T-helper 17 cell (primary cell): ENCODE measurements at regions not wholly inside any gene's neighbourhood (a gene's known extent, or its start where the extent isn't known, plus 50 kb on each side); places are given as distances from the start of the nearest gene placed in this dataset.
A peak's percentile ranks its signal among the peaks of the same experiment; 100 is the strongest.

Experiments
- ATAC-seq: fragments of 150-1000 bp; cut with Tn5 transposase; 2 replicates; pipeline ENCODE4 v1.10.0; 2021; ENCODE audit warnings: mild to moderate bottlenecking, moderate library complexity
- DNase-seq, 3 donors: peaks; one replicate each; pipeline versions ENCODE4 v3.0.0 to v3.0.0-alpha.2; 2020 to 2021
- H3K9me3 ChIP-seq: one replicate; pipeline ENCODE4 v1.7.0; 2013; ENCODE audit warnings: low read length, mild to moderate bottlenecking; ENCODE audit not compliant: control insufficient read depth, poor library complexity, severe bottlenecking
- H3K27ac Mint-ChIP-seq: one replicate; pipeline ENCODE4 v1.8.0; 2022; ENCODE audit warnings: mild to moderate bottlenecking, moderate library complexity, mixed read lengths
- H3K27me3 Mint-ChIP-seq: one replicate; pipeline ENCODE4 v1.8.0; 2022; ENCODE audit warnings: mixed read lengths
- H3K36me3 Mint-ChIP-seq: one replicate; pipeline ENCODE4 v1.8.0; 2022; ENCODE audit warnings: low read depth, mixed read lengths
- H3K4me1 Mint-ChIP-seq: one replicate; pipeline ENCODE4 v1.8.0; 2022; ENCODE audit warnings: mild to moderate bottlenecking, mixed read lengths
- H3K4me3 Mint-ChIP-seq: one replicate; pipeline ENCODE4 v1.8.0; 2022; ENCODE audit warnings: mild to moderate bottlenecking, moderate library complexity, mixed read lengths

- no peak for DNase-seq
- no peaks in the 10 kb centered on the region for H3K4me1 Mint-ChIP-seq
- peaks cover 6% of the 10 kb centered on the region for H3K27me3 Mint-ChIP-seq
- no peak overlapping the region for H3K27ac Mint-ChIP-seq
- H3K9me3 ChIP-seq, result no peaks in the 10 kb centered on the region
- H3K36me3 Mint-ChIP-seq, result peaks cover 3% of the 10 kb centered on the region
- H3K4me3 Mint-ChIP-seq, result no peak overlapping the region
- no peak for ATAC-seq
Measured at GRCh38 chr17:51533219-51533618, 272.9 kb downstream of the UTP18 start.

- Mint-ChIP-seq H3K4me1 (no peaks in the 10 kb centered on the region), H3K4me3 (no peak overlapping the region), H3K27ac (no peak overlapping the region), H3K36me3 (peaks cover 3% of the 10 kb centered on the region), H3K27me3 (peaks cover 6% of the 10 kb centered on the region)
- ATAC-seq (no peak), DNase-seq (no peak)
- H3K9me3 ChIP-seq, result no peaks in the 10 kb centered on the region
Measured at GRCh38 chr17:51533821-51534220, 273.5 kb downstream of the UTP18 start.

GRCh38 chr17:51536627-51537026, 276.3 kb downstream of the UTP18 start:
- Mint-ChIP-seq H3K27ac (no peak overlapping the region), H3K4me1 (peaks cover 9% of the 10 kb centered on the region), H3K36me3 (peaks cover 3% of the 10 kb centered on the region), H3K27me3 (peaks cover 6% of the 10 kb centered on the region), H3K4me3 (no peak overlapping the region)
- H3K9me3 ChIP-seq, result no peaks in the 10 kb centered on the region
- ATAC-seq (no peak), DNase-seq (no peak)

- Mint-ChIP-seq H3K4me3 (no peak overlapping the region), H3K27me3 (peaks cover 2% of the 10 kb centered on the region), H3K4me1 (peaks cover 9% of the 10 kb centered on the region), H3K27ac (no peak overlapping the region), H3K36me3 (peaks cover 3% of the 10 kb centered on the region)
- no peak for ATAC-seq
- DNase-seq, result no peak
- no peaks in the 10 kb centered on the region for H3K9me3 ChIP-seq
Measured at GRCh38 chr17:51537996-51538550, 277.7 kb downstream of the UTP18 start.

- no peaks in the 10 kb centered on the region for H3K27me3 Mint-ChIP-seq
- peak overlapping the region; percentile 37 for H3K27ac Mint-ChIP-seq
- peaks cover 14% of the 10 kb centered on the region for H3K4me1 Mint-ChIP-seq
- DNase-seq (no peak), ATAC-seq (no peak)
- peaks cover 3% of the 10 kb centered on the region for H3K36me3 Mint-ChIP-seq
- no peak overlapping the region for H3K4me3 Mint-ChIP-seq
- H3K9me3 ChIP-seq, result no peaks in the 10 kb centered on the region
Measured at GRCh38 chr17:51540151-51540550, 279.8 kb downstream of the UTP18 start.

- no peaks in the 10 kb centered on the region for H3K9me3 ChIP-seq
- H3K27ac Mint-ChIP-seq, result no peak overlapping the region
- no peaks in the 10 kb centered on the region for H3K27me3 Mint-ChIP-seq
- H3K4me1 Mint-ChIP-seq, result peaks cover 14% of the 10 kb centered on the region
- H3K36me3 Mint-ChIP-seq, result peaks cover 3% of the 10 kb centered on the region
- DNase-seq (no peak), ATAC-seq (no peak)
- H3K4me3 Mint-ChIP-seq, result no peak overlapping the region
Measured at GRCh38 chr17:51541215-51541614, 280.9 kb downstream of the UTP18 start.

GRCh38 chr17:51546114-51546513, 285.8 kb downstream of the UTP18 start:
- no peak overlapping the region for H3K4me3 Mint-ChIP-seq
- H3K27ac Mint-ChIP-seq, result no peak overlapping the region
- peaks cover 5% of the 10 kb centered on the region for H3K4me1 Mint-ChIP-seq
- no peak for DNase-seq
- ATAC-seq, result no peak
- no peaks in the 10 kb centered on the region for H3K36me3 Mint-ChIP-seq
- H3K9me3 ChIP-seq, result no peaks in the 10 kb centered on the region
- H3K27me3 Mint-ChIP-seq, result no peaks in the 10 kb centered on the region

GRCh38 chr17:51548125-51548524, 287.8 kb downstream of the UTP18 start:
- ATAC-seq (no peak), DNase-seq (no peak)
- Mint-ChIP-seq H3K4me3 (no peak overlapping the region), H3K4me1 (peaks cover 5% of the 10 kb centered on the region), H3K27me3 (peaks cover 7% of the 10 kb centered on the region), H3K27ac (no peak overlapping the region), H3K36me3 (no peaks in the 10 kb centered on the region)
- no peaks in the 10 kb centered on the region for H3K9me3 ChIP-seq

GRCh38 chr17:51555153-51555552, 294.8 kb downstream of the UTP18 start:
- Mint-ChIP-seq H3K36me3 (peaks cover 2% of the 10 kb centered on the region), H3K27ac (no peak overlapping the region)
- no peak for ATAC-seq

GRCh38 chr17:51559778-51560177, 299.4 kb downstream of the UTP18 start:
- DNase-seq (no peak), ATAC-seq (no peak)
- Mint-ChIP-seq H3K27ac (no peak overlapping the region), H3K36me3 (peaks cover 7% of the 10 kb centered on the region), H3K4me1 (no peaks in the 10 kb centered on the region), H3K4me3 (no peak overlapping the region), H3K27me3 (peaks cover 34% of the 10 kb centered on the region)
- H3K9me3 ChIP-seq, result no peaks in the 10 kb centered on the region

More at GRCh38 chr17:51555153-51555552, 294.8 kb downstream of the UTP18 start:
- H3K9me3 ChIP-seq, result no peaks in the 10 kb centered on the region
- no peaks in the 10 kb centered on the region for H3K4me1 Mint-ChIP-seq
- H3K27me3 Mint-ChIP-seq, result peaks cover 29% of the 10 kb centered on the region
- DNase-seq, result no peak
- H3K4me3 Mint-ChIP-seq, result no peak overlapping the region

GRCh38 chr17:51560398-51560797, 300.1 kb downstream of the UTP18 start:
- Mint-ChIP-seq H3K4me1 (no peaks in the 10 kb centered on the region), H3K27me3 (peaks cover 30% of the 10 kb centered on the region), H3K36me3 (peaks cover 7% of the 10 kb centered on the region)

GRCh38 chr17:51563961-51564360, 303.6 kb downstream of the UTP18 start:
- Mint-ChIP-seq H3K27me3 (peaks cover 29% of the 10 kb centered on the region), H3K4me3 (no peak overlapping the region), H3K27ac (no peak overlapping the region), H3K4me1 (no peaks in the 10 kb centered on the region), H3K36me3 (peaks cover 5% of the 10 kb centered on the region)
- ATAC-seq (no peak), DNase-seq (no peak)
- H3K9me3 ChIP-seq, result no peaks in the 10 kb centered on the region

More at GRCh38 chr17:51560398-51560797, 300.1 kb downstream of the UTP18 start:
- H3K4me3 Mint-ChIP-seq, result no peak overlapping the region
- no peaks in the 10 kb centered on the region for H3K9me3 ChIP-seq
- ATAC-seq, result no peak
- DNase-seq, result no peak
- H3K27ac Mint-ChIP-seq, result no peak overlapping the region

GRCh38 chr17:51572115-51572514, 311.8 kb downstream of the UTP18 start:
- H3K27me3 Mint-ChIP-seq, result peaks cover 17% of the 10 kb centered on the region
- no peak for ATAC-seq
- no peaks in the 10 kb centered on the region for H3K4me1 Mint-ChIP-seq
- H3K9me3 ChIP-seq, result peaks cover 4% of the 10 kb centered on the region
- H3K27ac Mint-ChIP-seq, result no peak overlapping the region
- no peak overlapping the region for H3K4me3 Mint-ChIP-seq
- no peak for DNase-seq
- H3K36me3 Mint-ChIP-seq, result no peaks in the 10 kb centered on the region
